Calu3 (cell line): ENCODE measurements at regions not wholly inside any gene's neighbourhood (a gene's known extent, or its start where the extent isn't known, plus 50 kb on each side); places are given as distances from the start of the nearest gene placed in this dataset.

Experiments
- BruUV-seq: library from RNA; stranded (reverse); fragments of 400-500 nt; replicated peaks from 2 replicates; lab custom pipeline; 2021; lab: Mats Ljungman, UMichigan
- CTCF ChIA-PET: fragments of 300-600 bp; sonication (Branson Sonifier 250); formaldehyde crosslinking; loops from one replicate; lab custom pipeline; 2022; ENCODE audit warnings: antibody characterized with exemption; lab: Charles Lee
- DNase-seq: peaks from one replicate; pipeline ENCODE4 v3.0.0; 2022
- H3K27ac Mint-ChIP-seq: one replicate; pipeline ENCODE4 v1.8.0; 2022; ENCODE audit warnings: mixed read lengths; ENCODE audit not compliant: unreplicated experiment
- H3K27me3 Mint-ChIP-seq: one replicate; pipeline ENCODE4 v1.8.0; 2022; ENCODE audit warnings: mixed read lengths; ENCODE audit not compliant: unreplicated experiment
- H3K36me3 Mint-ChIP-seq: one replicate; pipeline ENCODE4 v1.8.0; 2022; ENCODE audit warnings: mild to moderate bottlenecking, moderate library complexity, mixed read lengths; ENCODE audit not compliant: insufficient read depth, unreplicated experiment
- H3K4me1 Mint-ChIP-seq: one replicate; pipeline ENCODE4 v1.8.0; 2022; ENCODE audit warnings: mild to moderate bottlenecking, low read depth, mixed read lengths; ENCODE audit not compliant: unreplicated experiment
- H3K4me3 Mint-ChIP-seq: one replicate; pipeline ENCODE4 v1.8.0; 2022; ENCODE audit warnings: mild to moderate bottlenecking, low read depth, moderate library complexity, mixed read lengths; ENCODE audit not compliant: unreplicated experiment
- H3K9me3 Mint-ChIP-seq: one replicate; pipeline ENCODE4 v1.8.0; 2022; ENCODE audit warnings: low read depth, mixed read lengths; ENCODE audit not compliant: unreplicated experiment
- intact Hi-C: fragments of 100-400 bp; cut with micrococcal nuclease; formaldehyde crosslinking; loops from one replicate; pipeline ENCODE4 v1.10.0; 2022; ENCODE audit not compliant: unreplicated experiment
- TF ChIP-seq, protein P1 (sequence below): fragments of 200-600 bp; IDR thresholded peaks from one replicate; pipeline ENCODE4 v1.8.0; 2022; ENCODE audit warnings: antibody characterized with exemption; ENCODE audit not compliant: unreplicated experiment

DNA sequence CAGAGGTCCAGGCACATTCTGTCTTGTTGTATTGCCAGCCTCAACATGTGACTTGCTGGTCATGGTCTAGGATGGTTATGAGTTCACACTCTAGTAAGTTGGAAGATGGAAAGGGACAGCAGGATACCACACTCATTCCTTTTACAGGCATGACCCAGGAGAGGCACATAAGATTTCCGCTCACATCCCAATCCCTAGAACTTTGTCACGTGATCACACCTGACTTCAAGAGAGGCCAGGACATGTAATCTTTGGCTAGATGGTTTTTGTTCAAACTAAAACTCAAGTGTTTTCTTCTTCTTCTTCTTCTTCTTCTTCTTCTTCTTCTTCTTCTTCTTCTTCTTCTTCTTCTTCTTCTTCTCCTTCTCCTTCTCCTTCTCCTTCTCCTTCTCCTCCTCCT is 53.4 kb upstream of the ARX start:
- no peaks in the 10 kb centered on the region for H3K4me1 Mint-ChIP-seq
- H3K9me3 Mint-ChIP-seq = peaks cover 2% of the 10 kb centered on the region
- DNase-seq = no peak
- TF ChIP-seq, protein P1, sequence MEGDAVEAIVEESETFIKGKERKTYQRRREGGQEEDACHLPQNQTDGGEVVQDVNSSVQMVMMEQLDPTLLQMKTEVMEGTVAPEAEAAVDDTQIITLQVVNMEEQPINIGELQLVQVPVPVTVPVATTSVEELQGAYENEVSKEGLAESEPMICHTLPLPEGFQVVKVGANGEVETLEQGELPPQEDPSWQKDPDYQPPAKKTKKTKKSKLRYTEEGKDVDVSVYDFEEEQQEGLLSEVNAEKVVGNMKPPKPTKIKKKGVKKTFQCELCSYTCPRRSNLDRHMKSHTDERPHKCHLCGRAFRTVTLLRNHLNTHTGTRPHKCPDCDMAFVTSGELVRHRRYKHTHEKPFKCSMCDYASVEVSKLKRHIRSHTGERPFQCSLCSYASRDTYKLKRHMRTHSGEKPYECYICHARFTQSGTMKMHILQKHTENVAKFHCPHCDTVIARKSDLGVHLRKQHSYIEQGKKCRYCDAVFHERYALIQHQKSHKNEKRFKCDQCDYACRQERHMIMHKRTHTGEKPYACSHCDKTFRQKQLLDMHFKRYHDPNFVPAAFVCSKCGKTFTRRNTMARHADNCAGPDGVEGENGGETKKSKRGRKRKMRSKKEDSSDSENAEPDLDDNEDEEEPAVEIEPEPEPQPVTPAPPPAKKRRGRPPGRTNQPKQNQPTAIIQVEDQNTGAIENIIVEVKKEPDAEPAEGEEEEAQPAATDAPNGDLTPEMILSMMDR = no peak
- H3K36me3 Mint-ChIP-seq = no peaks in the 10 kb centered on the region
- H3K27me3 Mint-ChIP-seq = peaks cover 18% of the 10 kb centered on the region
- H3K27ac Mint-ChIP-seq = no peak overlapping the region
- no peak overlapping the region for H3K4me3 Mint-ChIP-seq
- intact Hi-C loops = no loop called here
- CTCF ChIA-PET = no interaction called here
- BruUV-seq = no TSS peak

DNA sequence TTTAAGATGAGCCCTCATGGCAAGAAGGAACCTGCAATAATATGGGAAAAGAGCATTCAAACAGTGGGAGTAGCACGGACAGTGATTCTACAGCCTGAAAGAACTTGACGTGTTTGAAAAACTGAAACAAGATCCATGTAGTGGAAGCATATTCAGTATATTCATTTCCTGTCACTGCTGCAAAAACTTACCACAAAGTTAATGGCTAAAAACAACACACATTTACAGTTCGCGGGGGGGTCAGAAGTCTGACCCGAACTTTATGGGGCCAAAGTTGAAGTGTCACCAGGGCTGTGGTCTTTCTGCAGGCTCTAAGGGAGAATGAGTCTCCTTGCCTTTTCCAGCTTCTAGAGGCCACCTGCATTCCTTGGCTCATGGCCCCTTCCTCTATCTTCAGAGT is 52.6 kb upstream of the ARX start:
- no peaks in the 10 kb centered on the region for H3K4me1 Mint-ChIP-seq
- intact Hi-C loops = no loop called here
- DNase-seq = no peak
- H3K4me3 Mint-ChIP-seq = no peak overlapping the region
- CTCF ChIA-PET = no interaction called here
- H3K27ac Mint-ChIP-seq = no peak overlapping the region
- H3K36me3 Mint-ChIP-seq = no peaks in the 10 kb centered on the region
- BruUV-seq = no TSS peak
- peaks cover 2% of the 10 kb centered on the region for H3K9me3 Mint-ChIP-seq
- peaks cover 18% of the 10 kb centered on the region for H3K27me3 Mint-ChIP-seq
- TF ChIP-seq, protein P1 = no peak

- no peak for DNase-seq
- no peak overlapping the region for H3K4me3 Mint-ChIP-seq
Measured at GRCh38 chrX:25067271-25068172, 51.8 kb upstream of the ARX start.

GRCh38 chrX:25066131-25066530 is 50.4 kb upstream of the ARX start:
- TF ChIP-seq, protein P1 = no peak
- Mint-ChIP-seq H3K36me3 (no peaks in the 10 kb centered on the region), H3K4me1 (no peaks in the 10 kb centered on the region), H3K27me3 (peaks cover 18% of the 10 kb centered on the region), H3K27ac (no peak overlapping the region), H3K9me3 (peaks cover 2% of the 10 kb centered on the region), H3K4me3 (no peak overlapping the region)
- no TSS peak for BruUV-seq
- intact Hi-C loops = no loop called here
- DNase-seq = no peak
- CTCF ChIA-PET = no interaction called here

More at GRCh38 chrX:25067271-25068172, 51.8 kb upstream of the ARX start:
- BruUV-seq = no TSS peak
- TF ChIP-seq, protein P1 = no peak
- Mint-ChIP-seq H3K4me1 (no peaks in the 10 kb centered on the region), H3K27me3 (peaks cover 18% of the 10 kb centered on the region), H3K9me3 (peaks cover 2% of the 10 kb centered on the region), H3K36me3 (no peaks in the 10 kb centered on the region), H3K27ac (no peak overlapping the region)
- CTCF ChIA-PET = no interaction called here
- intact Hi-C loops = no loop called here
